ENCODE measurements at regions not wholly inside any gene's neighbourhood (a gene's known extent, or its start where the extent isn't known, plus 50 kb on each side); places are given as distances from the start of the nearest gene placed in this dataset.

DNA sequence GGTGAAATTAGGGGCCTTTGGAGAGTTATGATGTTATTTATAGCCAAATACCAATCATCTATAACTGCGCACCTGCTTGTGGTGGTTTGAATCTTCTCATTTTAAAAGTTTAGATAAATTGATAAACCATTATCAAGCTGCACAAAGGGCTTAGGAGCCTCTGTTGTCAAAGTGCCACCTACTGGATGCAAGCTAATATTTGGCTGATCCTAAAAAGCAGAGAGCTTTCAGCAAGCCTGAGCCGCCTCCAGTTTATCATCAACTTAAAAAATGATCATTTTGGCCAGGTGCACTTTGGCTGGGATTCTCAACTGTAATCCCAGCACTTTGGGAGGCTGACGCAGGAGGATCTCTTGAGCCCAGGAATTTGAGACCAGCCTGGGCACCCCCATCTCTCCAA is 58.5 kb upstream of the ATXN1 start:
- H3K36me3 ChIP-seq (ENCODE audit: insufficient read depth, low read length, poor library complexity, severe bottlenecking), result no peaks in the 10 kb centered on the region
- H3K4me3 ChIP-seq (ENCODE audit: low read depth, low read length, poor library complexity, severe bottlenecking), result no peak overlapping the region
- DNase-seq (ENCODE audit: low spot score), result peak; percentile 41
- intact Hi-C loops (cut with micrococcal nuclease; ENCODE audit: unreplicated experiment), result no loop called here
- TF ChIP-seq CTCF (conservative IDR thresholded peaks at IDR 0.05; ENCODE audit: low read depth, low read length) (peak; percentile 60), EZH2 (IDR thresholded peaks at IDR 0.05; ENCODE audit: borderline replicate concordance, low read depth, low read length, poor library complexity, severe bottlenecking) (no peak)
- no TSS peak for BruUV-seq (replicated peaks)
- ChIA-PET CTCF (interaction anchor here (0.6 to 1.1 kb wide), 3 partner anchors 49 to 145 kb away, joined by 3 read pairs; no protein-coding TSS in a partner anchor), POLR2A (ENCODE audit: low non-redundant PET) (no interaction called here)
- no peaks in the 10 kb centered on the region for H3K9me3 ChIP-seq (ENCODE audit: low read depth, low read length, poor library complexity, severe bottlenecking)
- no peaks in the 10 kb centered on the region for H3K4me1 ChIP-seq (ENCODE audit: insufficient read depth, low read length, poor library complexity, severe bottlenecking)
- no peaks in the 10 kb centered on the region for H3K27me3 ChIP-seq (replicated peaks; ENCODE audit: insufficient read depth, low read depth, low read length, poor library complexity)
- H3K27ac ChIP-seq (ENCODE audit: low read depth, low read length, poor library complexity, severe bottlenecking), result no peak overlapping the region

- Histone ChIP-seq H3K4me3 (ENCODE audit: low read depth, low read length, poor library complexity, severe bottlenecking) (no peak overlapping the region), H3K27me3 (replicated peaks; ENCODE audit: insufficient read depth, low read depth, low read length, poor library complexity) (no peaks in the 10 kb centered on the region), H3K4me1 (ENCODE audit: insufficient read depth, low read length, poor library complexity, severe bottlenecking) (no peaks in the 10 kb centered on the region), H3K36me3 (ENCODE audit: insufficient read depth, low read length, poor library complexity, severe bottlenecking) (no peaks in the 10 kb centered on the region), H3K9me3 (ENCODE audit: low read depth, low read length, poor library complexity, severe bottlenecking) (no peaks in the 10 kb centered on the region), H3K27ac (ENCODE audit: low read depth, low read length, poor library complexity, severe bottlenecking) (no peak overlapping the region)
- BruUV-seq (replicated peaks), result no TSS peak
- ChIA-PET CTCF (interaction anchor here (1.1 kb wide), 1 partner anchor 146 kb away, joined by 3 read pairs; no protein-coding TSS in a partner anchor), POLR2A (ENCODE audit: low non-redundant PET) (no interaction called here)
- DNase-seq (ENCODE audit: low spot score), result no peak
- TF ChIP-seq EZH2 (IDR thresholded peaks at IDR 0.05; ENCODE audit: borderline replicate concordance, low read depth, low read length, poor library complexity, severe bottlenecking) (no peak), CTCF (conservative IDR thresholded peaks at IDR 0.05; ENCODE audit: low read depth, low read length) (no peak)
- intact Hi-C loops (cut with micrococcal nuclease; ENCODE audit: unreplicated experiment), result no loop called here
These were observed 57.8 kb upstream of the ATXN1 start for GRCh38 chr6:16818992-16819626.

DNA sequence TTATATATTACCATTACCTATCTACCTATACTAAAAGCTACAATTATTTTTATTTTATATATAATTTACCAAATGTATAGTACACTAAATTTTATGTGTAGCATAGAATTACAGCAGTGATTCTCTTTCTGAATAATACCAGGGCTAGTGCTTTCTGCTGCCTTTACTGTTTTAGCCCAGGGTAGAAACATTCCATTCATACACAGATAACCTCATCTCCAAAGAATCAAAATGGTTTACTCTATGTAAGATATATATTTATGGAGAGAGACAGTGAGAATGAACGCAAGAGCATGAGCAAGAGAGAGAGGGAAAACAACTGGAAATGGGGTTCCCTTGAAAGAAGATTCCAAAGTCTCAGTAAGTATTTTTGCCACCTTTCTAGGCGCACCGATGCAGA is 56.3 kb upstream of the ATXN1 start:
- CTCF ChIA-PET, result no interaction called here
- intact Hi-C loops (cut with micrococcal nuclease; ENCODE audit: unreplicated experiment), result no loop called here
- no peaks in the 10 kb centered on the region for H3K27me3 ChIP-seq (replicated peaks; ENCODE audit: insufficient read depth, low read depth, low read length, poor library complexity)

More for the DNA sequence above, 56.3 kb upstream of the ATXN1 start:
- no peak for DNase-seq (ENCODE audit: low spot score)
- Histone ChIP-seq H3K36me3 (ENCODE audit: insufficient read depth, low read length, poor library complexity, severe bottlenecking) (no peaks in the 10 kb centered on the region), H3K4me3 (ENCODE audit: low read depth, low read length, poor library complexity, severe bottlenecking) (no peak overlapping the region), H3K9me3 (ENCODE audit: low read depth, low read length, poor library complexity, severe bottlenecking) (peaks cover 9% of the 10 kb centered on the region), H3K4me1 (ENCODE audit: insufficient read depth, low read length, poor library complexity, severe bottlenecking) (no peaks in the 10 kb centered on the region), H3K27ac (ENCODE audit: low read depth, low read length, poor library complexity, severe bottlenecking) (no peak overlapping the region)
- TF ChIP-seq CTCF (conservative IDR thresholded peaks at IDR 0.05; ENCODE audit: low read depth, low read length), result no peak
- no peak for TF ChIP-seq EZH2 (IDR thresholded peaks at IDR 0.05; ENCODE audit: borderline replicate concordance, low read depth, low read length, poor library complexity, severe bottlenecking)
- POLR2A ChIA-PET (ENCODE audit: low non-redundant PET), result no interaction called here
- no TSS peak for BruUV-seq (replicated peaks)
